ENCODE measurements at regions not wholly inside any gene's neighbourhood (a gene's known extent, or its start where the extent isn't known, plus 50 kb on each side); places are given as distances from the start of the nearest gene placed in this dataset.

- H3K27me3 Mint-ChIP-seq = peaks cover 43% of the 10 kb centered on the region
- no peak for TF ChIP-seq CTCF (IDR thresholded peaks at IDR 0.05)
- no peak for ATAC-seq (ENCODE audit: poor library complexity)
- H3K27me3 ChIP-seq (ENCODE audit: control insufficient read depth in 1 of 2, insufficient read depth in 2 of 2, low read length in 2 of 2) = peaks cover 11 to 14% of the 10 kb centered on the region in 2 experiments
- intact Hi-C loops (cut with DNase I, micrococcal nuclease) = loop anchor here in 1 of 2 experiments (5.0 kb wide), 1 partner anchor 55 kb away; no protein-coding TSS in a partner anchor
- H3K27ac Mint-ChIP-seq = no peak overlapping the region
- no peaks in the 10 kb centered on the region for H3K36me3 Mint-ChIP-seq (ENCODE audit: low read depth)
- no peaks in the 10 kb centered on the region for H3K9me3 ChIP-seq (ENCODE audit: control insufficient read depth in 1 of 2, insufficient read depth in 1 of 2, low read length in 2 of 2)
- no peaks in the 10 kb centered on the region for H3K9me3 Mint-ChIP-seq
- no peak for DNase-seq
- H3K4me1 Mint-ChIP-seq (ENCODE audit: low read depth) = no peaks in the 10 kb centered on the region
- ChIA-PET POLR2A (no interaction called here), CTCF (interaction anchor here (0.7 kb wide), 1 partner anchor 134 kb away, joined by 3 read pairs; no protein-coding TSS in a partner anchor)
- no peak overlapping the region for H3K4me3 ChIP-seq (ENCODE audit: low read length)
- no peak overlapping the region for H3K27ac ChIP-seq (ENCODE audit: low read depth in 1 of 2, low read length in 2 of 2)
- H3K4me1 ChIP-seq (ENCODE audit: insufficient read depth, low read length) = no peaks in the 10 kb centered on the region
- H3K4me3 Mint-ChIP-seq = no peak overlapping the region
- H3K36me3 ChIP-seq (ENCODE audit: insufficient read depth, low read length) = no peaks in the 10 kb centered on the region
Measured at GRCh38 chr17:6322316-6322715, 112.6 kb downstream of the AIPL1 start.

- ChIA-PET POLR2A (no interaction called here), CTCF (no interaction called here)
- no peak overlapping the region for H3K4me3 Mint-ChIP-seq
- intact Hi-C loops (cut with DNase I, micrococcal nuclease) = no loop called here
- H3K9me3 ChIP-seq (ENCODE audit: control insufficient read depth in 1 of 2, insufficient read depth in 1 of 2, low read length in 2 of 2) = no peaks in the 10 kb centered on the region
- no peak overlapping the region for H3K27ac Mint-ChIP-seq
- no peaks in the 10 kb centered on the region for H3K36me3 Mint-ChIP-seq (ENCODE audit: low read depth)
- DNase-seq (no peak), ATAC-seq (ENCODE audit: poor library complexity) (no peak)
- H3K4me1 ChIP-seq (ENCODE audit: insufficient read depth, low read length) = no peaks in the 10 kb centered on the region
- no peaks in the 10 kb centered on the region for H3K9me3 Mint-ChIP-seq
- H3K27ac ChIP-seq (ENCODE audit: low read depth in 1 of 2, low read length in 2 of 2) = no peak overlapping the region
- no peaks in the 10 kb centered on the region for H3K4me1 Mint-ChIP-seq (ENCODE audit: low read depth)
- no peak for TF ChIP-seq CTCF (IDR thresholded peaks at IDR 0.05)
- no peak overlapping the region for H3K4me3 ChIP-seq (ENCODE audit: low read length)
- peaks cover 42% of the 10 kb centered on the region for H3K27me3 Mint-ChIP-seq
- no peaks in the 10 kb centered on the region for H3K36me3 ChIP-seq (ENCODE audit: insufficient read depth, low read length)
- peaks cover 0 to 7% of the 10 kb centered on the region in 2 experiments for H3K27me3 ChIP-seq (ENCODE audit: control insufficient read depth in 1 of 2, insufficient read depth in 2 of 2, low read length in 2 of 2)
Measured at GRCh38 chr17:6314311-6314710, 120.6 kb downstream of the AIPL1 start.

- no peaks in the 10 kb centered on the region for H3K4me1 Mint-ChIP-seq (ENCODE audit: low read depth)
- H3K27ac Mint-ChIP-seq = no peak overlapping the region
- no peaks in the 10 kb centered on the region for H3K9me3 Mint-ChIP-seq
- peaks cover 46% of the 10 kb centered on the region for H3K27me3 Mint-ChIP-seq
- Histone ChIP-seq H3K27me3 (ENCODE audit: control insufficient read depth in 1 of 2, insufficient read depth in 2 of 2, low read length in 2 of 2) (peaks cover 0 to 5% of the 10 kb centered on the region in 2 experiments), H3K4me3 (ENCODE audit: low read length) (no peak overlapping the region), H3K27ac (ENCODE audit: low read depth in 1 of 2, low read length in 2 of 2) (no peak overlapping the region), H3K9me3 (ENCODE audit: control insufficient read depth in 1 of 2, insufficient read depth in 1 of 2, low read length in 2 of 2) (no peaks in the 10 kb centered on the region), H3K4me1 (ENCODE audit: insufficient read depth, low read length) (no peaks in the 10 kb centered on the region), H3K36me3 (ENCODE audit: insufficient read depth, low read length) (no peaks in the 10 kb centered on the region)
- no peak for DNase-seq
- no peak overlapping the region for H3K4me3 Mint-ChIP-seq
- no peak for ATAC-seq (ENCODE audit: poor library complexity)
- ChIA-PET CTCF (no interaction called here), POLR2A (no interaction called here)
- no peaks in the 10 kb centered on the region for H3K36me3 Mint-ChIP-seq (ENCODE audit: low read depth)
- intact Hi-C loops (cut with DNase I, micrococcal nuclease) = no loop called here
- no peak for TF ChIP-seq CTCF (IDR thresholded peaks at IDR 0.05)
Measured at GRCh38 chr17:6313835-6314234, 121.1 kb downstream of the AIPL1 start.
